HUES64 (cell line): ENCODE measurements at regions not wholly inside any gene's neighbourhood (a gene's known extent, or its start where the extent isn't known, plus 50 kb on each side); places are given as distances from the start of the nearest gene placed in this dataset.

Experiments
- H3K27ac ChIP-seq: 2 replicates; pipeline ENCODE4 v1.7.0; 2013; ENCODE audit warnings: low read depth, low read length, inconsistent platforms
- H3K27me3 ChIP-seq: 2 replicates; pipeline ENCODE4 v1.6.1; 2013; ENCODE audit warnings: mild to moderate bottlenecking, low read length; ENCODE audit not compliant: insufficient read depth
- H3K36me3 ChIP-seq: 2 replicates; pipeline ENCODE4 v1.6.1; 2013; ENCODE audit warnings: mild to moderate bottlenecking, low read length; ENCODE audit not compliant: insufficient read depth
- H3K4me1 ChIP-seq: 2 replicates; pipeline ENCODE4 v1.6.1; 2013; ENCODE audit warnings: mild to moderate bottlenecking, low read length, moderate library complexity; ENCODE audit not compliant: insufficient read depth
- H3K4me3 ChIP-seq: 2 replicates; pipeline ENCODE4 v1.5.1; 2013; ENCODE audit warnings: mild to moderate bottlenecking, low read length, moderate library complexity
- H3K9ac ChIP-seq: 2 replicates; pipeline ENCODE4 v1.6.1; 2013; ENCODE audit warnings: mild to moderate bottlenecking, low read depth, low read length
- H3K9me3 ChIP-seq: 2 replicates; pipeline ENCODE4 v1.6.1; 2013; ENCODE audit warnings: low read depth, low read length; ENCODE audit not compliant: insufficient read depth
- WGBS: fragments of 150-250, 120-280 bp; methylation state at CpG from one replicate; pipeline ENCODE4 v1.1.7; 2013; ENCODE audit warnings: missing lambda C conversion rate; 5-methylcytosine and 5-hydroxymethylcytosine counted together

DNA sequence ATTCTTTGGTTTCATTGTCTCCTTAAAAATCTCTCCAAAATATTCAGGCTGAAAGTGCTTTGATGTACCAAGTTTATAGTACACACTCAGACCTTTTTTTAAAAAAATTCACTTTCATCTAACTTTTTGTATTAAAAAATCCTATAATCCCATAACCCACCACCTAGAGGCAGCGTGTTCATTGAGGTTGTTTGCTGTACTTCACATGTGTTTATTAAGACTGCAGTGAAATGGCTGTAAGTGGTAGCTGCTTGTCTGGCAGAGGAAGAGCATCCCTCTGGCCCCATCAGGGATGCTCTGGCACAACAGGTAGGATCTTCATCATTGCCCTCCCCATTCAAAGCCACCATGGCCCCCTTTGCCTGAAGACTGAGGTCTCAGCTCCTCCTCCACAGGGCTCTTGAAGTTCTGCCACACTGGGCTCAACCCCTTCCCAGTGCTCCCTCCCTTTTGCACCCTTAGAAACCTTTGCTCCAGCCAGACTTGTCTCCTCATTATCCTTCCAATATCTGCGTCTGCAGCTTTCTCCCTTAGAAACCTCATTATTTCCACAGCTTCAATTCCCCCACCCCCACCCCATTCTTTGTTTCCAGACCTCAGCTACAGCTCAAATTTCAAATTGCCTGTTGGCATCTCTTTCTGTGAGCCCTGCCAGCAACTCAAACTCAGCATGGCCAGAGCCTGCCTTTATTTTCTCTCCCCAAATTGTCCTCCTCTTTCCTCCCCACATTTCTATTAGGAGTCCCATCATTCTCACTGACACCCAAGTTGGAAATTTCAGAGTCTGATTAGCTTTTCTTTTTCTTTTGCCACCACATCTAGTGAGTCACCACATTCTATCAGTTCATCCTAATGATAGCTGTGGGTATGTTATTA is 369.6 kb upstream of the USP24 start:
- Histone ChIP-seq H3K9me3 (no peaks in the 10 kb centered on the region), H3K27me3 (no peaks in the 10 kb centered on the region), H3K4me1 (peaks cover 16% of the 10 kb centered on the region), H3K36me3 (no peaks in the 10 kb centered on the region), H3K27ac (no peak overlapping the region), H3K9ac (no peak overlapping the region), H3K4me3 (no peak overlapping the region)
- WGBS, result 65% methylated on average over 2 of the region's 2 CpGs

DNA sequence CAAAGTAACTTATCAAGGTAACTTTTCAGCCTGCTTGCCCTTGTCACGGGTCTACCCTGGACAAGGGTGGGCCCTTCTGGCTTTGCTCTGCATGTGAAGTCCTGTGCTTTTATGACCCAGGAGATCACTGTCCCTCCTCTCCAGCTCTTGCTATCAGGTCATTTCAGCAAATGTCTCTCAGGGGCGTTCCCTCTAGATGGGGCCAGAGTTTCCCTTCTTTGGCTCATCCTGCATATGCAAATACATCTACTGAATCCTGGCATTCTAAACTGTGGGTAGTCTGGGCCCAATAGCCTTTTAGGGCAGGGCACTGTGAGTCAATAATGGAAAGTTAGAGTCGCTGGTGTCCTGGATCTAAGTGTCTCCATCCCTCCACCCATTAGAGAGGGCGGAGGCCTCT is 366.9 kb upstream of the USP24 start:
- H3K36me3 ChIP-seq, result no peaks in the 10 kb centered on the region
- no peak overlapping the region for H3K27ac ChIP-seq
- H3K4me3 ChIP-seq, result no peak overlapping the region
- H3K4me1 ChIP-seq, result peaks cover 19% of the 10 kb centered on the region
- WGBS, result 90% methylated on average over 4 of the region's 4 CpGs
- no peaks in the 10 kb centered on the region for H3K27me3 ChIP-seq
- H3K9me3 ChIP-seq, result no peaks in the 10 kb centered on the region
- no peak overlapping the region for H3K9ac ChIP-seq

DNA sequence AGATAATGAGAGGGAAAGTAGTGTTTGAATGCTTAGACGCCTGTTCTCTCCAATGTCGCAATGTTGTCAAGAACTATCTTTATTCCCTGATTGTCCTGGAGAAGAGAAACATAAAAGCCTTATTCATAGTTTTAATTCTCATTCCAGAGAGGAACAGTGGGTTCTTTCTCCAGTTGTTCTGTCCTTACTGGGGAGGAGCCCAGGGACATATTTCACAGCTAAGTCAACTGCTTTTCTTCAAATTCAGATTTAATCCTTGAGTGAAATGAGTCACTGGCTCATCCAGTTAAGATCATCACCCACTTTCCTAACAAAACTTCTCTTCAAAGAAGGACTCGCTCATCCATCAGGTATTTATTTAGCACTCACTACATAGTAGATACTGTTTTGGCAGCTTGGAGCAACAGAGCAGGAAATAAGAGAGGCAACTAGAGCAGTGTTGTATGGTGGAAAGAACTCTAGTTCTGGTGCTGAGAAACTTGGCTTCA is 365.7 kb upstream of the USP24 start:
- Histone ChIP-seq H3K36me3 (no peaks in the 10 kb centered on the region), H3K9me3 (no peaks in the 10 kb centered on the region), H3K4me1 (peaks cover 24% of the 10 kb centered on the region), H3K27me3 (no peaks in the 10 kb centered on the region), H3K4me3 (no peak overlapping the region), H3K27ac (no peak overlapping the region), H3K9ac (no peak overlapping the region)
- WGBS, result 90% methylated on average over 3 of the region's 3 CpGs

DNA sequence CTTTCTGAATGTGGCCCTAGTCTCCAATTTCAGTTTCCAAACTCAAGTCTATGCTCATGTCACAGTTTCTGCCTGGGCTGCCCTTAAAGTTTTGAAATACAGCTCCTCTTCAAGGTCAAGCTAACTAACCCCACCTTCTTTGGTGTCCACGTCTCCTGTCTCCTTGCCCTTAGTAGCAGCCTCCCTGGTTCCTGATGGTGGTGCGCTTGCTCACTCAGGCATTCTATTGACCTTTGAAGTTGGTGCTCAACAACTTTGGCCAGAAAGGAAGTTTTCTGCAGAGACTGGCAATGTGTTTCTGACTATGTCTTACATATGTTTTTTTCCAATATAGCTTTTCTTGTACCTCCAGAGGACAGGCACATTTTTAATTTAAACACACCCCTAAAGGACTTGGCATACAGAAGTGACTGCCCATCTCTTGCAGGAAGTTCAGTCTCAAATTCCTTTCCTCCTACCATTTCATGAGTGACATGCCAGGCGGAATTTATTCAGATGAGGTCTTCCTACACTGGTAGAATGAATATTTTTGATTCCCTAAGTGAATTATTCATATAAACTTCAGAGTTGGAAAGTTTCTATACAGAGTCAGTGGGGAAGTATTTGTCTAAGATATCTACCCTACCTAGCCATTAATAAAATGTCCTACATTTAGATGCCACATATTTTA is 364.3 kb upstream of the USP24 start:
- Histone ChIP-seq H3K27ac (no peak overlapping the region), H3K4me3 (no peak overlapping the region), H3K4me1 (peaks cover 14% of the 10 kb centered on the region), H3K36me3 (no peaks in the 10 kb centered on the region), H3K9ac (no peak overlapping the region), H3K27me3 (no peaks in the 10 kb centered on the region), H3K9me3 (no peaks in the 10 kb centered on the region)
- 92% methylated on average over 2 of the region's 3 CpGs for WGBS

DNA sequence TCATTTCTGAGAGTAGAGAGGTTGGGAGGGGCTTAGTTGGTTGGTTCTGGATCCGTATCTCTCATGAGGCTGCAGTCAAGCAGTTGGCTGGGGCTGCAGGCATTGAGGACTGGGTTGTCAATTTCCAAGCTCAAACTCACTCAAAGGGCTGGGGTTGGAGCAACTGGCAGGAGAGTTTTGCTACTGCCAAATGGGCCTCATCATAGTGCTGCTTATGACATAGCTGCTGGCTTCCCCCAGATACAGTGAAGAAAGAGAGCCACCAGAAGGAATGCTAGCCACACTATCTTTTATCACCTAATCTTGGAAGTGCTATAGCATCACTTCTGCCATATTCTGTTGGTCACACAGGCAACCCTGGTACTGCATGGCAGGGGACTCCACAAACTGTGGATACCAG is 363.5 kb upstream of the USP24 start:
- Histone ChIP-seq H3K4me1 (peaks cover 12% of the 10 kb centered on the region), H3K36me3 (no peaks in the 10 kb centered on the region), H3K27me3 (no peaks in the 10 kb centered on the region), H3K9me3 (no peaks in the 10 kb centered on the region), H3K27ac (no peak overlapping the region), H3K9ac (no peak overlapping the region), H3K4me3 (no peak overlapping the region)
- WGBS, result 94% methylated on average over 1 of the region's 1 CpG

DNA sequence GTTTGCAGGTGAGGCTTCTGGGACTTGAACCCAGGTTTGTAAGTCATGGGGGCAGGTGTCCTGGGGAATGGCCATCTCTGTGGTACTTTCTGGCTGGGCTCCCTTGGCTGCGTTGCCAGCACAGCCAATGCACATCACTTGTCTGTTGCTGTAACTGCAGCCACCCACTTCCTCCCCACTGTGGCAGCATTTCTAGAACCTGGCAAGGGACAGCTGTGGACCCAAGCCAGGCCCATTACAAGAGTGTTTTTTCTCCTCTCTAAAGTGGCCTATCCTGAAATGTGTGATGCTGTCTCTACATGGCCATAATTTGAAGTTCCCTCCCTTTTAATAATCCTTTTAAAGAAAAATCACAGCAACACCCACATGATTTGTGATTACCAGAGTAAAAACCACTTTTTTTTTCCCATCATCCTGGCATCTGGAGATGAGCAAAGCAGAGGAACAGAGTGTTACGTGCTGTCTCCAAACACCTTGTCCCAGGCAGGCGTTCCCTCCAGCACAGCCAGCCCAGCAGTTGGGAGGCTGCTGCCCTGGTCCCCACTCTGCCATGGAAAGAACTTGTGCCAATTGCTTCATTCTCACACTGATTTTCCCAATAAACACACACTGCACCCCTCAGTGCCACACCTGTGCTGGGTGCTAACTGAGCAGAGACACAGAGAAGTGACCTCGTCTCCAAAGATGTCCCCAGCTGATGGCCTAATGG is 360.6 kb upstream of the USP24 start:
- WGBS, result 93% methylated on average over 4 of the region's 4 CpGs
- Histone ChIP-seq H3K4me3 (no peak overlapping the region), H3K27ac (no peak overlapping the region), H3K36me3 (no peaks in the 10 kb centered on the region), H3K9ac (no peak overlapping the region), H3K4me1 (peaks cover 8% of the 10 kb centered on the region), H3K9me3 (no peaks in the 10 kb centered on the region), H3K27me3 (no peaks in the 10 kb centered on the region)

DNA sequence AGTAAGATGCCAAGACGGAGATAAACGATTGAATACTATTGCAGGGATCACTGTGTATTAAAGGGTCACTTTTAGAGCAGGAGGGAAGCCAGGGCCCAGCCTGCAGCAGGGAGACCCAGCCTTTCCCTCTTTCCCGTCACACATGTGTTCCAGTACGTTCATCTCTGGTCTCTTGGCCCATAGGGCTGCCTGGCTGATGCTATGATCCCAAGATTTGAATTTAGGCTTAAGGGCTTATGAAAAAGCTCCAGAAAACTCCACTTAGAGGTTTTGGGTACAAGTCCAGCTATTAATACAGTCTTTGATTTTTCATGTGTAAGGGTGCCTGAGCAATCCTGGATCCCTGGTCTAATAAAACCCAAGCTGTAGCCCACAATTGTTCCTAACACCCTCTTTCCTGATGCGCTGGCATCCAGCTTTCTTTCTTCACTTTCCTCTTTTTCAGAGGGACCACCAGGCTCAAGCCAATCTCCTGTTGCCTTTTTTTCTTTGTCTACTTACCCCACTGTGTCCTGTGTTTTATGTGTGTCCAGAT is 359.6 kb upstream of the USP24 start:
- H3K4me3 ChIP-seq, result no peak overlapping the region
- WGBS, result 97% methylated on average over 5 of the region's 5 CpGs
- H3K4me1 ChIP-seq, result peaks cover 8% of the 10 kb centered on the region
- H3K27me3 ChIP-seq, result no peaks in the 10 kb centered on the region
- no peak overlapping the region for H3K9ac ChIP-seq
- no peaks in the 10 kb centered on the region for H3K36me3 ChIP-seq
- no peak overlapping the region for H3K27ac ChIP-seq
- H3K9me3 ChIP-seq, result no peaks in the 10 kb centered on the region

DNA sequence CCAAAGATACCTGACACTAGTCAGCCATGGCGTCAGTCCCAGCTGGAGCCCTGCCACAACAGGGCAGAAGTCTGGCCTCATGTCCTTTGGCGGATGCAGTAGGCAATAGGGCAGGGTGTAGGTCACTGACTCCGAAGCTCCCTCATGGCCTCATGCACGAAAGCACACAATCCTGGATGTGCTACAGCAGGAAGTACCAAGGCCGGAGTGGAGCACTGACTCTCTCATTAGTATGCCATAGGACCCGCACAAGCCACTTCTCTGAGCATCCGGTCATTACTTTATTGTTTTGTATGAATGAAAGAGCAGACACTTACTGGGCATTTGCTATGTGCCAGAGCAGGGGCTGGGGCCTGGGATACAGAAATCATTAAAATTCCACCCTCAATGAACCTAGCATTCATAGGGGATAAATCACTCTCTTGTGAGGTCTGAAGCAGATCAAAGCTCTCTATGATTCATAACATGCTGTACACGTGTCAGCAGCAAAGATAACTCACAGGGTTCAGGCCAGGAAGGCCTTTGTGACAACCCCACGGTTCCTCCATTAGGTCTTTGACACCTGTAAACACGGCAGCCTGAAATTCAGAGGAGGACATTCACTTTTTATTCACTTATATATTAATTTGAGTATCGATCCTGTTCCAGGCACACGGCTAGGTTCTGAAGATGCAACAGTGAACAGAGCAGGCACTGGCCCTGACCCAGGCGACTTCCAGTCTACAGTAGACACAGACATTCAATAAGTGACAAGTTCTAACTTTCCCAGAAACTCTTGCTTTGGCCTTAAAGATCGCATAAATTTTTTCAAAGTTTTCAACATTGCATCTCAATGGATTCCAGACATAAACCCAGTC is 357.9 kb upstream of the USP24 start:
- peaks cover 7% of the 10 kb centered on the region for H3K9me3 ChIP-seq
- H3K27me3 ChIP-seq, result no peaks in the 10 kb centered on the region
- no peaks in the 10 kb centered on the region for H3K36me3 ChIP-seq
- no peak overlapping the region for H3K4me3 ChIP-seq
- WGBS, result 96% methylated on average over 14 of the region's 14 CpGs
- no peak overlapping the region for H3K27ac ChIP-seq
- peaks cover 8% of the 10 kb centered on the region for H3K4me1 ChIP-seq
- no peak overlapping the region for H3K9ac ChIP-seq

DNA sequence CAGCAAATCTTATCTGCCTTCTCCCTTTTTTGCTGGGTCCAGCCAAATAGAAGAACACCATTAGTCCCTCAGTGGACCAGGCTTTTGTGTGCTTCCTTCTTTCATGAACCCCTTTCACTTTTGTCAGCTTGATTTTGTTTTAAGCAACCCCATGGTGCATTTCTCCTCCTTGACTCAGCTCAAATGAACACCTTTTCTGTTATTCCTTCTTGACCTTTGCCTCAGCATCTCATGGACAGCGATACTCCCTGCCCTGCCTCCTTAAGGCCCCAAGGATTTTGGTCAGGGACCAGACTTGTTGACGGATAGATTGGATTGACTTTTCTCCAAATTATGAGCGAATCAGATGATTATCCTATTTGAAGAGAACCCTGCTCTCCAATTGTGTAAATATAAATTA is 356.6 kb upstream of the USP24 start:
- Histone ChIP-seq H3K27ac (no peak overlapping the region), H3K4me1 (peaks cover 2% of the 10 kb centered on the region), H3K9ac (no peak overlapping the region), H3K4me3 (no peak overlapping the region), H3K27me3 (no peaks in the 10 kb centered on the region), H3K9me3 (peaks cover 11% of the 10 kb centered on the region), H3K36me3 (no peaks in the 10 kb centered on the region)
- 94% methylated on average over 2 of the region's 3 CpGs for WGBS

DNA sequence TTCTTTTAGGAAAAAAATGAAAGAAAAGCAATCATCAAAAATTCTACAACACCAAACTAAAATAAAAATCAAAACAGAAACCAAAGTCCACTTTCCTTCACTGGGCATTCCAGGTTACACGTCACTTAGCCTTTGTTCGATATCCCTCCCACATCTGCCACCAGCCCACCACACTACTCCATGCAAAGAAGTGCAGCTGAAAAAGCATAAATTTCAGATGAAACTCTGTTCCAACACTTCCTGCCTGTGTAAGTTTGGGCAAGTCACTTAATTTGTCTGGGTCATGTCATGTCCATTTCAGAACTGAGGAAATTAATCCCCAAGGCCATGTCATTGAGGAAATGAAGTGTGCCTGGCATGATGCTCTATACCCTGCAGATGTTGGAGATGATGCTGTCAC is 354.3 kb upstream of the USP24 start:
- Histone ChIP-seq H3K9me3 (peaks cover 11% of the 10 kb centered on the region), H3K36me3 (no peaks in the 10 kb centered on the region), H3K4me3 (no peak overlapping the region), H3K4me1 (no peaks in the 10 kb centered on the region), H3K27ac (no peak overlapping the region), H3K9ac (no peak overlapping the region), H3K27me3 (no peaks in the 10 kb centered on the region)
- WGBS, result 98% methylated on average over 2 of the region's 2 CpGs
